H1 (cell line): ENCODE measurements at regions not wholly inside any gene's neighbourhood (a gene's known extent, or its start where the extent isn't known, plus 50 kb on each side); places are given as distances from the start of the nearest gene placed in this dataset.

Experiments
- CTCF ChIA-PET: fragments of 300-600 bp; sonication (Branson Sonifier 250); formaldehyde crosslinking; loops from one replicate; lab custom pipeline; 2021; ENCODE audit not compliant: partially characterized antibody; lab: Charles Lee
- POLR2A ChIA-PET: fragments of 300-600 bp; sonication (Branson Sonifier 250); formaldehyde crosslinking; loops from one replicate; lab custom pipeline; 2021; ENCODE audit warnings: inconsistent platforms; ENCODE audit not compliant: partially characterized antibody; lab: Charles Lee
- DNase-seq, 2 experiments: peaks; one replicate each; pipeline versions ENCODE4 v3.0.0 to v3.0.0-alpha.2; 2010 to 2022; ENCODE audit warnings: low spot score in 2 of 2, low read depth in 1 of 2, mixed read lengths in 1 of 2
- FAIRE-seq: peaks from 2 replicates; lab custom pipeline; 2011; peaks lifted over from hg19 to GRCh38; lab: Jason Lieb, UNC
- H2AFZ ChIP-seq: 2 replicates; pipeline ENCODE4 v1.8.1; 2012; ENCODE audit warnings: low read length, inconsistent platforms
- H2AK5ac ChIP-seq: 2 replicates; pipeline ENCODE4 v1.6.1; 2013; ENCODE audit warnings: low read depth, low read length
- H2BK120ac ChIP-seq: replicated peaks from 2 replicates; pipeline ENCODE3; 2013; ENCODE audit warnings: low read depth, low read length, inconsistent platforms
- H2BK12ac ChIP-seq: 2 replicates; pipeline ENCODE4 v1.6.1; 2013; ENCODE audit warnings: low read depth, low read length
- H2BK15ac ChIP-seq: 2 replicates; pipeline ENCODE4 v1.6.1; 2013; ENCODE audit warnings: low read length
- H2BK20ac ChIP-seq: 2 replicates; pipeline ENCODE4 v1.6.1; 2013; ENCODE audit warnings: low read length
- H2BK5ac ChIP-seq: 2 replicates; pipeline ENCODE4 v1.6.1; 2013; ENCODE audit warnings: low read depth, low read length
- H3K14ac ChIP-seq: 2 replicates; pipeline ENCODE4 v1.6.1; 2013; ENCODE audit warnings: inconsistent platforms; ENCODE audit not compliant: insufficient read length
- H3K18ac ChIP-seq: 2 replicates; pipeline ENCODE4 v1.6.1; 2013; ENCODE audit warnings: low read length; ENCODE audit errors: extremely low read depth
- H3K23ac ChIP-seq: 2 replicates; pipeline ENCODE4 v1.6.1; 2013; ENCODE audit warnings: inconsistent platforms; ENCODE audit not compliant: insufficient read length
- H3K23me2 ChIP-seq: 2 replicates; pipeline ENCODE4 v1.6.1; 2013; ENCODE audit warnings: low read depth, low read length
- H3K27ac ChIP-seq: 2 replicates; pipeline ENCODE4 v1.6.1; 2011; ENCODE audit warnings: low read depth, low read length, inconsistent platforms
- H3K27me3 ChIP-seq, 4 experiments: replicated peaks in 1 of 4; 1 replicate in 1 of 4; 2 replicates in 3 of 4; pipeline versions ENCODE4 v1.6.1 to v1.8.1; 2011 to 2013; ENCODE audit warnings: low read length in 3 of 4, mild to moderate bottlenecking in 3 of 4, inconsistent platforms in 2 of 4, mixed read lengths in 2 of 4, moderate library complexity in 1 of 4; ENCODE audit not compliant: control insufficient read depth in 3 of 4, insufficient read depth in 3 of 4; ENCODE audit errors: extremely low read depth in 1 of 4
- H3K36me3 ChIP-seq, 4 experiments: 2 replicates each; pipeline versions ENCODE4 v1.6.1 to v1.8.1; 2011 to 2013; ENCODE audit warnings: mild to moderate bottlenecking in 4 of 4, low read length in 3 of 4, moderate library complexity in 2 of 4, control low read depth in 1 of 4, inconsistent platforms in 1 of 4; ENCODE audit not compliant: insufficient read depth in 4 of 4, control insufficient read depth in 2 of 4
- H3K4ac ChIP-seq: replicated peaks from 2 replicates; pipeline ENCODE3; 2013; ENCODE audit warnings: low read length, low read depth, mixed read lengths, inconsistent platforms; ENCODE audit not compliant: insufficient read length
- H3K4me1 ChIP-seq, 4 experiments: replicated peaks in 1 of 4; 1 replicate in 1 of 4; 2 replicates in 3 of 4; pipeline versions ENCODE4 v1.6.1 to v1.8.1; 2011 to 2013; ENCODE audit warnings: low read length in 3 of 4, inconsistent platforms in 2 of 4, mixed read lengths in 1 of 4; ENCODE audit not compliant: insufficient read depth in 4 of 4, control insufficient read depth in 3 of 4
- H3K4me2 ChIP-seq, 2 experiments: 2 replicates each; pipeline versions ENCODE4 v1.6.1 to v1.8.1; 2011 to 2013; ENCODE audit warnings: low read depth in 2 of 2, low read length in 2 of 2, control low read depth in 1 of 2, inconsistent platforms in 1 of 2, mild to moderate bottlenecking in 1 of 2; ENCODE audit not compliant: insufficient read depth in 1 of 2
- H3K4me3 ChIP-seq, 4 experiments: fragments of 200-600, 300-600 bp in 1 of 4; sonication (generic), shearing (Covaris generic), sonication (Bioruptor Twin) in 1 of 4; 2 replicates each; pipeline versions ENCODE4 v1.5.1 to v1.8.1; 2011 to 2016; ENCODE audit warnings: low read length in 4 of 4, low read depth in 3 of 4, control low read depth in 2 of 4, inconsistent platforms in 2 of 4, mild to moderate bottlenecking in 2 of 4, mixed read lengths in 1 of 4, moderate library complexity in 1 of 4; ENCODE audit not compliant: insufficient read depth in 2 of 4; ENCODE audit errors: extremely low read depth in 1 of 4
- H3K56ac ChIP-seq: replicated peaks from 2 replicates; pipeline ENCODE3; 2013; ENCODE audit warnings: low read depth, mild to moderate bottlenecking, mixed read lengths, low read length, inconsistent platforms; ENCODE audit not compliant: insufficient read length
- H3K79me1 ChIP-seq: 2 replicates; pipeline ENCODE4 v1.6.1; 2013; ENCODE audit warnings: low read depth, low read length, control low read depth
- H3K79me2 ChIP-seq, 2 experiments: 2 replicates each; pipeline versions ENCODE4 v1.6.1 to v1.8.1; 2012 to 2013; ENCODE audit warnings: low read length in 2 of 2, mild to moderate bottlenecking in 2 of 2, inconsistent platforms in 1 of 2; ENCODE audit not compliant: insufficient read depth in 2 of 2, control insufficient read depth in 1 of 2
- H3K9ac ChIP-seq, 4 experiments: replicated peaks in 1 of 4; 1 replicate in 1 of 4; 2 replicates in 3 of 4; pipeline versions ENCODE4 v1.6.1 to v1.8.1; 2011 to 2013; ENCODE audit warnings: low read depth in 3 of 4, low read length in 3 of 4, control low read depth in 2 of 4, mild to moderate bottlenecking in 2 of 4, moderate library complexity in 2 of 4, inconsistent platforms in 1 of 4; ENCODE audit errors: extremely low read depth in 1 of 4
- H3K9me3 ChIP-seq, 2 experiments: 2 replicates each; pipeline versions ENCODE4 v1.6.1 to v1.8.1; 2012 to 2013; ENCODE audit warnings: mild to moderate bottlenecking in 2 of 2, moderate library complexity in 2 of 2, control low read depth in 1 of 2, inconsistent platforms in 1 of 2, low read depth in 1 of 2, low read length in 1 of 2, mixed read lengths in 1 of 2; ENCODE audit not compliant: insufficient read depth in 2 of 2
- H4K20me1 ChIP-seq, 2 experiments: replicated peaks in 1 of 2; 2 replicates each; pipeline versions ENCODE3 to v1.8.1; 2011 to 2013; ENCODE audit warnings: inconsistent platforms in 2 of 2, low read length in 2 of 2, mild to moderate bottlenecking in 1 of 2; ENCODE audit not compliant: insufficient read depth in 2 of 2, control insufficient read depth in 1 of 2
- H4K5ac ChIP-seq: 2 replicates; pipeline ENCODE4 v1.6.1; 2013; ENCODE audit warnings: low read length, low read depth, mixed read lengths, inconsistent platforms; ENCODE audit not compliant: insufficient read length
- H4K8ac ChIP-seq: 2 replicates; pipeline ENCODE4 v1.8.0; 2013; ENCODE audit warnings: mild to moderate bottlenecking, moderate library complexity, low read length, inconsistent platforms; ENCODE audit not compliant: insufficient read depth; ENCODE audit errors: extremely low read depth
- H4K91ac ChIP-seq: replicated peaks from 2 replicates; pipeline ENCODE3; 2013; ENCODE audit warnings: low read length, mixed read lengths, inconsistent platforms; ENCODE audit not compliant: insufficient read length
- CHD1 ChIP-seq: IDR thresholded peaks from 2 replicates; pipeline ENCODE4 v1.6.1; 2012; ENCODE audit warnings: low read depth, low read length, improper control_type of control experiment
- CTCF ChIP-seq, 3 experiments: IDR thresholded peaks; 1 replicate in 2 of 3; 2 replicates in 1 of 3; pipeline versions ENCODE4 v1.5.1 to v1.6.1; 2011; ENCODE audit warnings: low read length in 3 of 3, mild to moderate bottlenecking in 3 of 3, inconsistent platforms in 2 of 3, low read depth in 1 of 3, moderate library complexity in 1 of 3; ENCODE audit not compliant: insufficient read depth in 1 of 3; ENCODE audit errors: control extremely low read depth in 1 of 3
- HDAC6 ChIP-seq: IDR thresholded peaks from one replicate; pipeline ENCODE4 v1.7.1; 2012; ENCODE audit warnings: low read depth, mild to moderate bottlenecking, inconsistent platforms, low read length, moderate library complexity
- JUN ChIP-seq: IDR thresholded peaks from 2 replicates; pipeline ENCODE4 v1.6.1; 2011; ENCODE audit warnings: low read depth, mild to moderate bottlenecking, improper control_type of control experiment, low read length
- JUND ChIP-seq: IDR thresholded peaks from 2 replicates; pipeline ENCODE4 v1.6.1; 2011; ENCODE audit warnings: mild to moderate bottlenecking, improper control_type of control experiment, low read length
- MAX ChIP-seq: IDR thresholded peaks from 2 replicates; pipeline ENCODE4 v1.6.1; 2012; ENCODE audit warnings: inconsistent platforms
- RAD21 ChIP-seq, 2 experiments: IDR thresholded peaks in 1 of 2; conservative IDR thresholded peaks in 1 of 2; 2 replicates each; pipeline ENCODE4 v1.6.1; 2011; ENCODE audit warnings: low read depth in 2 of 2, low read length in 2 of 2, improper control_type of control experiment in 1 of 2, inconsistent platforms in 1 of 2, mild to moderate bottlenecking in 1 of 2, moderate library complexity in 1 of 2
- RFX5 ChIP-seq: IDR thresholded peaks from 2 replicates; pipeline ENCODE4 v1.6.1; 2011; ENCODE audit warnings: low read depth, low read length, improper control_type of control experiment, borderline replicate concordance
- SUZ12 ChIP-seq: fragments of 200-600 bp; sonication (generic); IDR thresholded peaks from 2 replicates; pipeline ENCODE4 v1.6.1; 2012; ENCODE audit warnings: mild to moderate bottlenecking, inconsistent platforms, low read length, moderate library complexity, mixed read lengths
- TBP ChIP-seq: IDR thresholded peaks from 2 replicates; pipeline ENCODE4 v1.6.1; 2011; ENCODE audit warnings: low read depth, low read length, improper control_type of control experiment
- TEAD4 ChIP-seq: IDR thresholded peaks from 2 replicates; pipeline ENCODE4 v1.6.1; 2012; ENCODE audit warnings: low read depth, low read length, inconsistent platforms, mixed read lengths
- YY1 ChIP-seq: IDR thresholded peaks from 2 replicates; pipeline ENCODE4 v1.6.1; 2011; ENCODE audit warnings: low read depth, mild to moderate bottlenecking, low read length
- WGBS, 2 experiments: shearing (Covaris generic) in 1 of 2; methylation state at CpG; one replicate each; pipeline versions ENCODE4 v1.1.6 to v1.1.7; 2013 to 2015; ENCODE audit warnings: low lambda C conversion rate in 2 of 2, mixed read lengths in 2 of 2, inconsistent platforms in 1 of 2, low coverage in 1 of 2, missing lambda C conversion rate in 1 of 2; ENCODE audit not compliant: insufficient replicate concordance in 2 of 2, insufficient coverage in 1 of 2, insufficient read length in 1 of 2; ENCODE audit errors: extremely low coverage in 1 of 2, missing lambda C conversion rate in 1 of 2; 5-methylcytosine and 5-hydroxymethylcytosine counted together

- no peak overlapping the region for H3K27ac ChIP-seq
- H3K4ac ChIP-seq: no peak overlapping the region
- POLR2A ChIA-PET: interaction anchor here (0.7 kb wide), 1 partner anchor 13 kb away, joined by 4 read pairs; no protein-coding TSS in a partner anchor
- no peak overlapping the region for H3K4me3 ChIP-seq
- no peak overlapping the region for H2BK20ac ChIP-seq
- 88% methylated on average over 3 of the region's 3 CpGs; no CpG with 5 or more reads in 1 of the 2 experiments for WGBS, 2 experiments
- no peak overlapping the region for H2BK120ac ChIP-seq
- FAIRE-seq (no peak), DNase-seq (no peak)
- 0 out of 4 replicates have a peak, but pooled peaks cover 0 to 3% of the 10 kb centered on the region in 2 experiments for H3K9me3 ChIP-seq
- no peak overlapping the region for H2AFZ ChIP-seq
- no peaks in the 10 kb centered on the region for H3K79me2 ChIP-seq
- H3K27me3 ChIP-seq: no peaks in the 10 kb centered on the region
- no peak overlapping the region for H3K56ac ChIP-seq
- H2AK5ac ChIP-seq: no peak overlapping the region
- H4K8ac ChIP-seq: no peak overlapping the region
- no peaks in the 10 kb centered on the region for H3K79me1 ChIP-seq
- no peak overlapping the region for H3K23ac ChIP-seq
- no peak overlapping the region for H4K5ac ChIP-seq
- no peak overlapping the region for H3K14ac ChIP-seq
- H4K91ac ChIP-seq: no peak overlapping the region
- H2BK15ac ChIP-seq: no peak overlapping the region
- H2BK5ac ChIP-seq: no peak overlapping the region
- CTCF ChIA-PET: no interaction called here
- H3K4me1 ChIP-seq: no peaks in the 10 kb centered on the region
- no peaks in the 10 kb centered on the region for H3K23me2 ChIP-seq
- no peaks in the 10 kb centered on the region for H4K20me1 ChIP-seq
- H3K36me3 ChIP-seq: no peaks in the 10 kb centered on the region
- H3K9ac ChIP-seq: no peak overlapping the region
- H3K4me2 ChIP-seq: no peak overlapping the region
- no peak overlapping the region for H3K18ac ChIP-seq
- no peak overlapping the region for H2BK12ac ChIP-seq
- TF ChIP-seq JUN: no peak
- no peak for TF ChIP-seq MAX
- no peak for TF ChIP-seq SUZ12
- TF ChIP-seq CHD1: no peak
- TF ChIP-seq RAD21 (IDR thresholded peaks at IDR 0.05 in 1 of 2, conservative IDR thresholded peaks at IDR 0.05 in 1 of 2; ENCODE audit: low read depth in 2 of 2, low read length in 2 of 2): no peak
- no peak for TF ChIP-seq TBP
- no peak for TF ChIP-seq YY1
- TF ChIP-seq CTCF (IDR thresholded peaks at IDR 0.05; ENCODE audit: control extremely low read depth in 1 of 3, insufficient read depth in 1 of 3, low read depth in 1 of 3, low read length in 3 of 3): no peak
- TF ChIP-seq HDAC6: no peak
- no peak for TF ChIP-seq JUND
- TF ChIP-seq RFX5: no peak
- no peak for TF ChIP-seq TEAD4
These were observed 120.1 kb upstream of the EGLN3 start for GRCh38 chr14:34070917-34071407.
